WTC11 (cell line): ENCODE measurements at regions not wholly inside any gene's neighbourhood (a gene's known extent, or its start where the extent isn't known, plus 50 kb on each side); places are given as distances from the start of the nearest gene placed in this dataset.

Experiments used
- ATAC-seq: fragments of 200-7000 bp; cut with Tn5 transposase; 2 replicates; pipeline ENCODE4 v1.10.0; 2021; ENCODE audit warnings: mild to moderate bottlenecking, moderate library complexity
- CTCF ChIA-PET: fragments of 300-600 bp; sonication (Branson Sonifier 250); formaldehyde crosslinking; loops from one replicate; lab custom pipeline; 2021; ENCODE audit warnings: antibody characterized with exemption; lab: Charles Lee
- POLR2A ChIA-PET: fragments of 350-600 bp; sonication (Branson Sonifier 250); formaldehyde crosslinking; loops from one replicate; lab custom pipeline; 2021; ENCODE audit warnings: antibody characterized with exemption; lab: Charles Lee
- DNase-seq: peaks from one replicate; pipeline ENCODE4 v3.0.0; 2021; ENCODE audit warnings: low spot score
- H3K27ac Mint-ChIP-seq: 2 replicates; pipeline ENCODE4 v1.8.0; 2021; ENCODE audit warnings: mixed read lengths
- H3K27me3 Mint-ChIP-seq: 2 replicates; pipeline ENCODE4 v1.8.0; 2021; ENCODE audit warnings: low read depth, mild to moderate bottlenecking, moderate library complexity, mixed read lengths
- H3K36me3 Mint-ChIP-seq: 2 replicates; pipeline ENCODE4 v1.8.0; 2021; ENCODE audit warnings: mixed read lengths
- H3K4me1 Mint-ChIP-seq: 2 replicates; pipeline ENCODE4 v1.8.0; 2022; ENCODE audit warnings: mixed read lengths
- H3K4me3 Mint-ChIP-seq: 2 replicates; pipeline ENCODE4 v1.8.0; 2021; ENCODE audit warnings: mild to moderate bottlenecking, moderate library complexity, mixed read lengths
- H3K9me3 Mint-ChIP-seq: 2 replicates; pipeline ENCODE4 v1.8.0; 2021; ENCODE audit warnings: mixed read lengths
- ATF1 ChIP-seq: sonication (generic); formaldehyde crosslinking; IDR thresholded peaks from 2 replicates; pipeline ENCODE4 v1.8.1; 2023; ENCODE audit warnings: mild to moderate bottlenecking, moderate library complexity, missing genetic modification reagents
- ELF4 ChIP-seq: sonication (generic); formaldehyde crosslinking; IDR thresholded peaks from 2 replicates; pipeline ENCODE4 v1.8.1; 2022; ENCODE audit warnings: low read depth, mild to moderate bottlenecking, moderate library complexity, missing genetic modification reagents
- ESRRA ChIP-seq: sonication (generic); formaldehyde crosslinking; IDR thresholded peaks from 2 replicates; pipeline ENCODE4 v1.8.1; 2022; ENCODE audit warnings: mild to moderate bottlenecking, missing genetic modification reagents, borderline replicate concordance
- ETV6 ChIP-seq: sonication (generic); formaldehyde crosslinking; IDR thresholded peaks from 2 replicates; pipeline ENCODE4 v1.8.1; 2022; ENCODE audit warnings: mild to moderate bottlenecking, missing genetic modification reagents
- HMGA2 ChIP-seq: fragments of 250-450 bp; sonication (Bioruptor Pico); IDR thresholded peaks from 2 replicates; pipeline ENCODE4 v1.4.0; 2021; ENCODE audit warnings: mild to moderate bottlenecking, moderate library complexity
- MXD4 ChIP-seq: fragments of 250-450 bp; sonication (Bioruptor Pico); IDR thresholded peaks from 2 replicates; pipeline ENCODE4 v1.8.0; 2021; ENCODE audit warnings: mild to moderate bottlenecking, moderate library complexity, borderline replicate concordance
- SMAD3 ChIP-seq: sonication (generic); formaldehyde crosslinking; IDR thresholded peaks from 2 replicates; pipeline ENCODE4 v1.8.0; 2022; ENCODE audit warnings: missing genetic modification reagents, mild to moderate bottlenecking, borderline replicate concordance
- SP1 ChIP-seq: sonication (generic); formaldehyde crosslinking; conservative IDR thresholded peaks from 2 replicates; pipeline ENCODE4 v1.8.1; 2022; ENCODE audit warnings: missing genetic modification reagents
- ZNF138 ChIP-seq: sonication (generic); formaldehyde crosslinking; conservative IDR thresholded peaks from 2 replicates; pipeline ENCODE4 v1.8.1; 2022; ENCODE audit warnings: mild to moderate bottlenecking, moderate library complexity, missing genetic modification reagents
- TF ChIP-seq, protein P1 (sequence below): sonication (generic); formaldehyde crosslinking; IDR thresholded peaks from 2 replicates; pipeline ENCODE4 v1.8.0; 2022; ENCODE audit warnings: missing genetic modification reagents
- TF ChIP-seq, protein P2 (sequence below): fragments of 250-450 bp; sonication (Bioruptor Pico); IDR thresholded peaks from 2 replicates; pipeline ENCODE4 v2.1.2; 2022; ENCODE audit warnings: mild to moderate bottlenecking, moderate library complexity
- TF ChIP-seq, protein P3 (sequence below): fragments of 250-450 bp; sonication (Bioruptor Pico); IDR thresholded peaks from 2 replicates; pipeline ENCODE4 v1.9.0; 2021; ENCODE audit warnings: mild to moderate bottlenecking
- TF ChIP-seq, protein P4 (sequence below): fragments of 200-600 bp; IDR thresholded peaks from 2 replicates; pipeline ENCODE4 v1.8.0; 2022; ENCODE audit warnings: antibody characterized with exemption
- TF ChIP-seq, protein P5 (sequence below): sonication (generic); formaldehyde crosslinking; IDR thresholded peaks from 2 replicates; pipeline ENCODE4 v1.8.1; 2023; ENCODE audit warnings: mild to moderate bottlenecking, missing genetic modification reagents, moderate library complexity
- TF ChIP-seq, protein P6 (sequence below): sonication (generic); formaldehyde crosslinking; IDR thresholded peaks from 2 replicates; pipeline ENCODE4 v1.8.0; 2022; ENCODE audit warnings: mild to moderate bottlenecking, missing genetic modification reagents
- TF ChIP-seq, protein P7 (sequence below): sonication (generic); formaldehyde crosslinking; IDR thresholded peaks from 2 replicates; pipeline ENCODE4 v1.8.1; 2023; ENCODE audit warnings: mild to moderate bottlenecking, missing genetic modification reagents
- TF ChIP-seq, protein P8 (sequence below): fragments of 250-450 bp; sonication (Bioruptor Pico); conservative IDR thresholded peaks from 2 replicates; pipeline ENCODE4 v1.9.0; 2021; ENCODE audit warnings: mild to moderate bottlenecking

DNA sequence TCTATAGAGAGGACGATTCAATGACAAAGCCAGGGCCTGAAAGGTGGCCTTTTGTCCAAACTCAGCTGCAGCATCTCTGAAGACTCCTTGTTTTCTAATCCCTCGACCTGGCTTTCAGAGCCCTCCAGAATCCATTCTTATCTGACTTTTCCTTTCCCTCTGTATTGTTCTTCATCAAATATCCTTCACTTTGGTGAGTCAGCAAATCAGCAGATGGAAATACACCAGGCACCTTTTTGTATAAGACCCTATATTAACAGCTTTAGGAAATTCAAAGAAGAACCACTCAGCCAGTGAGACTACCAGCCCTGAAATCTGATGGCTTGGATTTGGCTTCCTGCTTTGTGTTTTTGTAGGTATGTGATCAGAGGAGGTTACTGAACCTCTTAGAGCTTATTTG is 81.9 kb upstream of the RAB11FIP2 start:
- TF ChIP-seq, protein P1, sequence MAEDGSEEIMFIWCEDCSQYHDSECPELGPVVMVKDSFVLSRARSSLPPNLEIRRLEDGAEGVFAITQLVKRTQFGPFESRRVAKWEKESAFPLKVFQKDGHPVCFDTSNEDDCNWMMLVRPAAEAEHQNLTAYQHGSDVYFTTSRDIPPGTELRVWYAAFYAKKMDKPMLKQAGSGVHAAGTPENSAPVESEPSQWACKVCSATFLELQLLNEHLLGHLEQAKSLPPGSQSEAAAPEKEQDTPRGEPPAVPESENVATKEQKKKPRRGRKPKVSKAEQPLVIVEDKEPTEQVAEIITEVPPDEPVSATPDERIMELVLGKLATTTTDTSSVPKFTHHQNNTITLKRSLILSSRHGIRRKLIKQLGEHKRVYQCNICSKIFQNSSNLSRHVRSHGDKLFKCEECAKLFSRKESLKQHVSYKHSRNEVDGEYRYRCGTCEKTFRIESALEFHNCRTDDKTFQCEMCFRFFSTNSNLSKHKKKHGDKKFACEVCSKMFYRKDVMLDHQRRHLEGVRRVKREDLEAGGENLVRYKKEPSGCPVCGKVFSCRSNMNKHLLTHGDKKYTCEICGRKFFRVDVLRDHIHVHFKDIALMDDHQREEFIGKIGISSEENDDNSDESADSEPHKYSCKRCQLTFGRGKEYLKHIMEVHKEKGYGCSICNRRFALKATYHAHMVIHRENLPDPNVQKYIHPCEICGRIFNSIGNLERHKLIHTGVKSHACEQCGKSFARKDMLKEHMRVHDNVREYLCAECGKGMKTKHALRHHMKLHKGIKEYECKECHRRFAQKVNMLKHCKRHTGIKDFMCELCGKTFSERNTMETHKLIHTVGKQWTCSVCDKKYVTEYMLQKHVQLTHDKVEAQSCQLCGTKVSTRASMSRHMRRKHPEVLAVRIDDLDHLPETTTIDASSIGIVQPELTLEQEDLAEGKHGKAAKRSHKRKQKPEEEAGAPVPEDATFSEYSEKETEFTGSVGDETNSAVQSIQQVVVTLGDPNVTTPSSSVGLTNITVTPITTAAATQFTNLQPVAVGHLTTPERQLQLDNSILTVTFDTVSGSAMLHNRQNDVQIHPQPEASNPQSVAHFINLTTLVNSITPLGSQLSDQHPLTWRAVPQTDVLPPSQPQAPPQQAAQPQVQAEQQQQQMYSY (CRISPR knock-in tag), result no peak
- TF ChIP-seq ELF4 (CRISPR knock-in tag) (no peak), SMAD3 (CRISPR knock-in tag) (no peak), ZNF138 (CRISPR knock-in tag) (no peak), SP1 (CRISPR knock-in tag) (no peak), ETV6 (CRISPR knock-in tag) (no peak), HMGA2 (CRISPR knock-in tag) (no peak), MXD4 (no peak)
- TF ChIP-seq, protein P2, sequence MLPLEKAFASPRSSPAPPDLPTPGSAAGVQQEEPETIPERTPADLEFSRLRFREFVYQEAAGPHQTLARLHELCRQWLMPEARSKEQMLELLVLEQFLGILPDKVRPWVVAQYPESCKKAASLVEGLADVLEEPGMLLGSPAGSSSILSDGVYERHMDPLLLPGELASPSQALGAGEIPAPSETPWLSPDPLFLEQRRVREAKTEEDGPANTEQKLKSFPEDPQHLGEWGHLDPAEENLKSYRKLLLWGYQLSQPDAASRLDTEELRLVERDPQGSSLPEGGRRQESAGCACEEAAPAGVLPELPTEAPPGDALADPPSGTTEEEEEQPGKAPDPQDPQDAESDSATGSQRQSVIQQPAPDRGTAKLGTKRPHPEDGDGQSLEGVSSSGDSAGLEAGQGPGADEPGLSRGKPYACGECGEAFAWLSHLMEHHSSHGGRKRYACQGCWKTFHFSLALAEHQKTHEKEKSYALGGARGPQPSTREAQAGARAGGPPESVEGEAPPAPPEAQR (CRISPR knock-in tag), result no peak
- TF ChIP-seq, protein P3, sequence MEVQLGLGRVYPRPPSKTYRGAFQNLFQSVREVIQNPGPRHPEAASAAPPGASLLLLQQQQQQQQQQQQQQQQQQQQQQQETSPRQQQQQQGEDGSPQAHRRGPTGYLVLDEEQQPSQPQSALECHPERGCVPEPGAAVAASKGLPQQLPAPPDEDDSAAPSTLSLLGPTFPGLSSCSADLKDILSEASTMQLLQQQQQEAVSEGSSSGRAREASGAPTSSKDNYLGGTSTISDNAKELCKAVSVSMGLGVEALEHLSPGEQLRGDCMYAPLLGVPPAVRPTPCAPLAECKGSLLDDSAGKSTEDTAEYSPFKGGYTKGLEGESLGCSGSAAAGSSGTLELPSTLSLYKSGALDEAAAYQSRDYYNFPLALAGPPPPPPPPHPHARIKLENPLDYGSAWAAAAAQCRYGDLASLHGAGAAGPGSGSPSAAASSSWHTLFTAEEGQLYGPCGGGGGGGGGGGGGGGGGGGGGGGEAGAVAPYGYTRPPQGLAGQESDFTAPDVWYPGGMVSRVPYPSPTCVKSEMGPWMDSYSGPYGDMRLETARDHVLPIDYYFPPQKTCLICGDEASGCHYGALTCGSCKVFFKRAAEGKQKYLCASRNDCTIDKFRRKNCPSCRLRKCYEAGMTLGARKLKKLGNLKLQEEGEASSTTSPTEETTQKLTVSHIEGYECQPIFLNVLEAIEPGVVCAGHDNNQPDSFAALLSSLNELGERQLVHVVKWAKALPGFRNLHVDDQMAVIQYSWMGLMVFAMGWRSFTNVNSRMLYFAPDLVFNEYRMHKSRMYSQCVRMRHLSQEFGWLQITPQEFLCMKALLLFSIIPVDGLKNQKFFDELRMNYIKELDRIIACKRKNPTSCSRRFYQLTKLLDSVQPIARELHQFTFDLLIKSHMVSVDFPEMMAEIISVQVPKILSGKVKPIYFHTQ, result no peak
- TF ChIP-seq, protein P4, sequence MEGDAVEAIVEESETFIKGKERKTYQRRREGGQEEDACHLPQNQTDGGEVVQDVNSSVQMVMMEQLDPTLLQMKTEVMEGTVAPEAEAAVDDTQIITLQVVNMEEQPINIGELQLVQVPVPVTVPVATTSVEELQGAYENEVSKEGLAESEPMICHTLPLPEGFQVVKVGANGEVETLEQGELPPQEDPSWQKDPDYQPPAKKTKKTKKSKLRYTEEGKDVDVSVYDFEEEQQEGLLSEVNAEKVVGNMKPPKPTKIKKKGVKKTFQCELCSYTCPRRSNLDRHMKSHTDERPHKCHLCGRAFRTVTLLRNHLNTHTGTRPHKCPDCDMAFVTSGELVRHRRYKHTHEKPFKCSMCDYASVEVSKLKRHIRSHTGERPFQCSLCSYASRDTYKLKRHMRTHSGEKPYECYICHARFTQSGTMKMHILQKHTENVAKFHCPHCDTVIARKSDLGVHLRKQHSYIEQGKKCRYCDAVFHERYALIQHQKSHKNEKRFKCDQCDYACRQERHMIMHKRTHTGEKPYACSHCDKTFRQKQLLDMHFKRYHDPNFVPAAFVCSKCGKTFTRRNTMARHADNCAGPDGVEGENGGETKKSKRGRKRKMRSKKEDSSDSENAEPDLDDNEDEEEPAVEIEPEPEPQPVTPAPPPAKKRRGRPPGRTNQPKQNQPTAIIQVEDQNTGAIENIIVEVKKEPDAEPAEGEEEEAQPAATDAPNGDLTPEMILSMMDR, result no peak
- TF ChIP-seq, protein P5, sequence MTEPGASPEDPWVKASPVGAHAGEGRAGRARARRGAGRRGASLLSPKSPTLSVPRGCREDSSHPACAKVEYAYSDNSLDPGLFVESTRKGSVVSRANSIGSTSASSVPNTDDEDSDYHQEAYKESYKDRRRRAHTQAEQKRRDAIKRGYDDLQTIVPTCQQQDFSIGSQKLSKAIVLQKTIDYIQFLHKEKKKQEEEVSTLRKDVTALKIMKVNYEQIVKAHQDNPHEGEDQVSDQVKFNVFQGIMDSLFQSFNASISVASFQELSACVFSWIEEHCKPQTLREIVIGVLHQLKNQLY (CRISPR knock-in tag), result no peak
- TF ChIP-seq, protein P6, sequence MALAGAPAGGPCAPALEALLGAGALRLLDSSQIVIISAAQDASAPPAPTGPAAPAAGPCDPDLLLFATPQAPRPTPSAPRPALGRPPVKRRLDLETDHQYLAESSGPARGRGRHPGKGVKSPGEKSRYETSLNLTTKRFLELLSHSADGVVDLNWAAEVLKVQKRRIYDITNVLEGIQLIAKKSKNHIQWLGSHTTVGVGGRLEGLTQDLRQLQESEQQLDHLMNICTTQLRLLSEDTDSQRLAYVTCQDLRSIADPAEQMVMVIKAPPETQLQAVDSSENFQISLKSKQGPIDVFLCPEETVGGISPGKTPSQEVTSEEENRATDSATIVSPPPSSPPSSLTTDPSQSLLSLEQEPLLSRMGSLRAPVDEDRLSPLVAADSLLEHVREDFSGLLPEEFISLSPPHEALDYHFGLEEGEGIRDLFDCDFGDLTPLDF (CRISPR knock-in tag), result no peak
- Mint-ChIP-seq H3K36me3 (no peaks in the 10 kb centered on the region), H3K27me3 (no peaks in the 10 kb centered on the region), H3K27ac (no peak overlapping the region), H3K4me1 (peaks cover 8% of the 10 kb centered on the region), H3K9me3 (peaks cover 5% of the 10 kb centered on the region), H3K4me3 (no peak overlapping the region)
- POLR2A ChIA-PET, result interaction anchor here (0.6 kb wide), 1 partner anchor 16 kb away, joined by 4 read pairs; no protein-coding TSS in a partner anchor
- ATAC-seq (no peak), DNase-seq (no peak)
- CTCF ChIA-PET, result interaction anchor here (0.7 kb wide), 1 partner anchor 22 kb away, joined by 3 read pairs; no protein-coding TSS in a partner anchor

DNA sequence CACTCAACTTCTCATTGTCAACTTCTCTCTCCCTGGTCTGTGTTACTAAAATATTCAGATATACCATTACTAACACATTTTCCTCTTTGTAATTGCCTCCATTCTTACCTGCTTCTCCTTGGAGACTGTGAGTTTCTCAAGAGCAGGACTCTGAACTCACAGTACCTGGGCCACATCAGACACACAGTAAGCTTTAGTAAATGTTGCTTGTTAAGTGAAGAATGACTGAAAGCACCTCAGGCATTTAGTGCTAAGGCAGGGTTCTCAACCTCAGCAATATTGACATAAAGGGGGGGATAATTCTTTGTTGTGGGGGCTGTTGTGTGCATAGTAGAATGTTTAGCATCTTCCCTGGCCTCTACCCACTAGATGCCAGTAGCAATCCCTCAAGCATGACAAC is 72.0 kb upstream of the RAB11FIP2 start:
- POLR2A ChIA-PET, result no interaction called here
- Mint-ChIP-seq H3K9me3 (no peaks in the 10 kb centered on the region), H3K4me3 (no peak overlapping the region), H3K27me3 (no peaks in the 10 kb centered on the region), H3K36me3 (no peaks in the 10 kb centered on the region), H3K4me1 (peaks cover 10% of the 10 kb centered on the region), H3K27ac (no peak overlapping the region)
- ATAC-seq (no peak), DNase-seq (no peak)
- CTCF ChIA-PET, result no interaction called here
- no peak for TF ChIP-seq ATF1
- TF ChIP-seq, protein P7, sequence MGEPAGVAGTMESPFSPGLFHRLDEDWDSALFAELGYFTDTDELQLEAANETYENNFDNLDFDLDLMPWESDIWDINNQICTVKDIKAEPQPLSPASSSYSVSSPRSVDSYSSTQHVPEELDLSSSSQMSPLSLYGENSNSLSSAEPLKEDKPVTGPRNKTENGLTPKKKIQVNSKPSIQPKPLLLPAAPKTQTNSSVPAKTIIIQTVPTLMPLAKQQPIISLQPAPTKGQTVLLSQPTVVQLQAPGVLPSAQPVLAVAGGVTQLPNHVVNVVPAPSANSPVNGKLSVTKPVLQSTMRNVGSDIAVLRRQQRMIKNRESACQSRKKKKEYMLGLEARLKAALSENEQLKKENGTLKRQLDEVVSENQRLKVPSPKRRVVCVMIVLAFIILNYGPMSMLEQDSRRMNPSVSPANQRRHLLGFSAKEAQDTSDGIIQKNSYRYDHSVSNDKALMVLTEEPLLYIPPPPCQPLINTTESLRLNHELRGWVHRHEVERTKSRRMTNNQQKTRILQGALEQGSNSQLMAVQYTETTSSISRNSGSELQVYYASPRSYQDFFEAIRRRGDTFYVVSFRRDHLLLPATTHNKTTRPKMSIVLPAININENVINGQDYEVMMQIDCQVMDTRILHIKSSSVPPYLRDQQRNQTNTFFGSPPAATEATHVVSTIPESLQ (CRISPR knock-in tag), result no peak
- TF ChIP-seq, protein P8, sequence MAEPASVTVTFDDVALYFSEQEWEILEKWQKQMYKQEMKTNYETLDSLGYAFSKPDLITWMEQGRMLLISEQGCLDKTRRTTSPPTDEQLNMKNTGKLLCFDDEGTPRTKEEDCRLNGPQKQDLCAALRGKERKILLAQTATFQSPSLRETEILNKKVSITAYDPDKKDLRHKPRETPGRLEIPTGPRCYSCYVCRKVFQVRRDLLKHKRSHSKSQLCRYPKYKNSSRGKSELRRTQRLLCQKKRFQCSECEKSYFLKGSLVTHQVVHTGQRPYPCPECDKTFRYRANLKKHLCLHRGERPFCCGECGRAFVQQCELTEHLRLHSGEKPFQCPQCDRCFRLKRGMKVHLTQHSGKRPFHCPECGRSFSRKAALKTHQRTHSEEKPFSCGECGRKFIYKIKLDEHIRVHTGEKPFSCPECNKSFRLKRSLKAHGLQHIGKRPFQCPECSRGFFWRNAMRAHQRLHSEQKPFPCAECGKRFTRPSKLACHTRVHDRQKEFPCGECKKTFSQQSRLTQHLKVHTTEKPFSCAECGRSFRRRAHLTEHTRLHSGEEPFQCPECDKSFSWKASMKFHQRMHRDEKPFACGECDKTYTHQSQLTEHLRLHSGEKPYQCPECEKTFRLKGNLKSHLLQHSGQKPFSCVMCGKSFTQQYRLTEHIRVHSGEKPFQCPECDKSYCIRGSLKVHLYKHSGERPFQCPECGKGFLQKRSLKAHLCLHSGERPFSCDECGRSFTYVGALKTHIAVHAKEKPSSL (CRISPR knock-in tag), result no peak
- TF ChIP-seq ESRRA, result no peak
